ENCODE measurements at regions not wholly inside any gene's neighbourhood (a gene's known extent, or its start where the extent isn't known, plus 50 kb on each side); places are given as distances from the start of the nearest gene placed in this dataset.

- no peak overlapping the region for H2AK5ac ChIP-seq (ENCODE audit: insufficient read length, low read length)
- DNase-seq, result no peak
- no peak overlapping the region for H3K4ac ChIP-seq (ENCODE audit: low read depth, low read length)
- no peak overlapping the region for H3K14ac ChIP-seq (ENCODE audit: insufficient read depth, low read length)
- H3K4me1 Mint-ChIP-seq, result peaks cover 0 to 2% of the 10 kb centered on the region in 2 experiments; a peak in 2 of 4 replicates
- H3K9ac ChIP-seq (ENCODE audit: extremely low read depth, insufficient read length, low read length), result no peak overlapping the region
- no peak overlapping the region for H4K8ac ChIP-seq (replicated peaks; ENCODE audit: insufficient read length, low read depth, low read length)
- H3K27me3 ChIP-seq (ENCODE audit: insufficient read depth, low read length), result no peaks in the 10 kb centered on the region
- H2BK20ac ChIP-seq (ENCODE audit: low read depth, low read length, poor library complexity, severe bottlenecking), result no peak overlapping the region
- no peak overlapping the region for H2BK15ac ChIP-seq (ENCODE audit: low read depth, low read length)
- H3K27ac Mint-ChIP-seq, result no peak overlapping the region
- H3K9me3 Mint-ChIP-seq, result peaks cover 25% of the 10 kb centered on the region in 2 experiments
- H3K79me1 ChIP-seq (ENCODE audit: insufficient read depth, low read depth, low read length, poor library complexity, severe bottlenecking), result no peaks in the 10 kb centered on the region
- no peak overlapping the region for H2BK120ac ChIP-seq (ENCODE audit: low read depth, low read length, poor library complexity, severe bottlenecking)
- H3K27ac ChIP-seq (ENCODE audit: insufficient read length, low read depth, low read length), result no peak overlapping the region
- no peak overlapping the region for H3K4me3 Mint-ChIP-seq
- no peak overlapping the region for H3T11ph ChIP-seq (ENCODE audit: low read length)
- no peak overlapping the region for H3K18ac ChIP-seq (ENCODE audit: insufficient read length, low read depth, low read length)
- no peaks in the 10 kb centered on the region for H3K27me3 Mint-ChIP-seq (ENCODE audit: low read depth)
- no peak overlapping the region for H2AFZ ChIP-seq (ENCODE audit: low read length)
- no peak overlapping the region for H3K4me2 ChIP-seq (ENCODE audit: insufficient read depth, insufficient read length, low read length)
- no peak overlapping the region for H2BK12ac ChIP-seq (ENCODE audit: insufficient read length, low read depth, low read length)
- TF ChIP-seq, protein P1, sequence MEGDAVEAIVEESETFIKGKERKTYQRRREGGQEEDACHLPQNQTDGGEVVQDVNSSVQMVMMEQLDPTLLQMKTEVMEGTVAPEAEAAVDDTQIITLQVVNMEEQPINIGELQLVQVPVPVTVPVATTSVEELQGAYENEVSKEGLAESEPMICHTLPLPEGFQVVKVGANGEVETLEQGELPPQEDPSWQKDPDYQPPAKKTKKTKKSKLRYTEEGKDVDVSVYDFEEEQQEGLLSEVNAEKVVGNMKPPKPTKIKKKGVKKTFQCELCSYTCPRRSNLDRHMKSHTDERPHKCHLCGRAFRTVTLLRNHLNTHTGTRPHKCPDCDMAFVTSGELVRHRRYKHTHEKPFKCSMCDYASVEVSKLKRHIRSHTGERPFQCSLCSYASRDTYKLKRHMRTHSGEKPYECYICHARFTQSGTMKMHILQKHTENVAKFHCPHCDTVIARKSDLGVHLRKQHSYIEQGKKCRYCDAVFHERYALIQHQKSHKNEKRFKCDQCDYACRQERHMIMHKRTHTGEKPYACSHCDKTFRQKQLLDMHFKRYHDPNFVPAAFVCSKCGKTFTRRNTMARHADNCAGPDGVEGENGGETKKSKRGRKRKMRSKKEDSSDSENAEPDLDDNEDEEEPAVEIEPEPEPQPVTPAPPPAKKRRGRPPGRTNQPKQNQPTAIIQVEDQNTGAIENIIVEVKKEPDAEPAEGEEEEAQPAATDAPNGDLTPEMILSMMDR (conservative IDR thresholded peaks at IDR 0.05), result no peak
- H4K20me1 ChIP-seq (ENCODE audit: control insufficient read depth, insufficient read depth, insufficient read length), result no peaks in the 10 kb centered on the region
- no peak overlapping the region for H4K5ac ChIP-seq (ENCODE audit: insufficient read length, low read depth, low read length)
- H3K9me3 ChIP-seq (ENCODE audit: control insufficient read depth, low read depth, low read length), result peaks cover 10% of the 10 kb centered on the region
- no peak overlapping the region for H4K91ac ChIP-seq (ENCODE audit: insufficient read length, low read depth, low read length)
- H3K36me3 Mint-ChIP-seq (ENCODE audit: insufficient read depth in 1 of 3, low read depth in 3 of 3), result peaks cover 10 to 28% (median 22%) of the 10 kb centered on the region in 3 experiments
- H3K79me2 ChIP-seq (ENCODE audit: insufficient read depth, low read length), result no peaks in the 10 kb centered on the region
- H3K23me2 ChIP-seq (ENCODE audit: insufficient read length, low read depth, low read length, poor library complexity, severe bottlenecking), result no peaks in the 10 kb centered on the region
- H3K23ac ChIP-seq (ENCODE audit: insufficient read length, low read depth, low read length), result no peak overlapping the region
- H3K4me1 ChIP-seq (ENCODE audit: insufficient read depth, low read length), result no peaks in the 10 kb centered on the region
- no peak overlapping the region for H2BK5ac ChIP-seq (ENCODE audit: insufficient read length, low read length)
- no peak overlapping the region for H3K56ac ChIP-seq (ENCODE audit: insufficient read length, low read depth, low read length)
These were observed 161.7 kb upstream of the NUDT12 start for GRCh38 chr5:103724271-103724670.
